ENCODE measurements at regions not wholly inside any gene's neighbourhood (a gene's known extent, or its start where the extent isn't known, plus 50 kb on each side); places are given as distances from the start of the nearest gene placed in this dataset.

- H3K27me3 ChIP-seq (ENCODE audit: insufficient read depth, low read depth, low read length): no peaks in the 10 kb centered on the region
- no peaks in the 10 kb centered on the region for H3F3A ChIP-seq (ENCODE audit: insufficient read depth, low read length, poor library complexity, severe bottlenecking)
- no peak overlapping the region for H3K9ac ChIP-seq (ENCODE audit: low read length)
- H3K9me2 ChIP-seq (ENCODE audit: insufficient read depth, low read length): no peaks in the 10 kb centered on the region
- no peak overlapping the region for H3K27ac ChIP-seq (ENCODE audit: low read length)
- no peak overlapping the region for H3K4me3 ChIP-seq (ENCODE audit: low read length)
- H4K20me1 ChIP-seq (ENCODE audit: insufficient read depth): no peaks in the 10 kb centered on the region
- no peaks in the 10 kb centered on the region for H3K9me3 ChIP-seq (ENCODE audit: low read length)
- no peaks in the 10 kb centered on the region for H3K79me2 ChIP-seq (replicated peaks; ENCODE audit: insufficient read depth, low read length)
- H3K4me2 ChIP-seq (ENCODE audit: low read length): no peak overlapping the region
- no peaks in the 10 kb centered on the region for H3K36me3 ChIP-seq (ENCODE audit: insufficient read depth, low read length)
- TF ChIP-seq EP300 (conservative IDR thresholded peaks at IDR 0.05; ENCODE audit: poor library complexity, severe bottlenecking) (no peak), RAD21 (conservative IDR thresholded peaks at IDR 0.05) (no peak), CTCF (IDR thresholded peaks at IDR 0.05; ENCODE audit: poor library complexity, severe bottlenecking) (no peak), TAF1 (IDR thresholded peaks at IDR 0.05; ENCODE audit: low read depth) (no peak), MXI1 (conservative IDR thresholded peaks at IDR 0.05; ENCODE audit: poor library complexity, severe bottlenecking) (no peak), EZH2 (IDR thresholded peaks at IDR 0.05; ENCODE audit: borderline replicate concordance, insufficient read depth, low read length, poor library complexity, severe bottlenecking) (no peak), SMC3 (conservative IDR thresholded peaks at IDR 0.05; ENCODE audit: poor library complexity) (no peak), POLR2AphosphoS5 (IDR thresholded peaks at IDR 0.05) (no peak)
- TF ChIP-seq, protein P1, sequence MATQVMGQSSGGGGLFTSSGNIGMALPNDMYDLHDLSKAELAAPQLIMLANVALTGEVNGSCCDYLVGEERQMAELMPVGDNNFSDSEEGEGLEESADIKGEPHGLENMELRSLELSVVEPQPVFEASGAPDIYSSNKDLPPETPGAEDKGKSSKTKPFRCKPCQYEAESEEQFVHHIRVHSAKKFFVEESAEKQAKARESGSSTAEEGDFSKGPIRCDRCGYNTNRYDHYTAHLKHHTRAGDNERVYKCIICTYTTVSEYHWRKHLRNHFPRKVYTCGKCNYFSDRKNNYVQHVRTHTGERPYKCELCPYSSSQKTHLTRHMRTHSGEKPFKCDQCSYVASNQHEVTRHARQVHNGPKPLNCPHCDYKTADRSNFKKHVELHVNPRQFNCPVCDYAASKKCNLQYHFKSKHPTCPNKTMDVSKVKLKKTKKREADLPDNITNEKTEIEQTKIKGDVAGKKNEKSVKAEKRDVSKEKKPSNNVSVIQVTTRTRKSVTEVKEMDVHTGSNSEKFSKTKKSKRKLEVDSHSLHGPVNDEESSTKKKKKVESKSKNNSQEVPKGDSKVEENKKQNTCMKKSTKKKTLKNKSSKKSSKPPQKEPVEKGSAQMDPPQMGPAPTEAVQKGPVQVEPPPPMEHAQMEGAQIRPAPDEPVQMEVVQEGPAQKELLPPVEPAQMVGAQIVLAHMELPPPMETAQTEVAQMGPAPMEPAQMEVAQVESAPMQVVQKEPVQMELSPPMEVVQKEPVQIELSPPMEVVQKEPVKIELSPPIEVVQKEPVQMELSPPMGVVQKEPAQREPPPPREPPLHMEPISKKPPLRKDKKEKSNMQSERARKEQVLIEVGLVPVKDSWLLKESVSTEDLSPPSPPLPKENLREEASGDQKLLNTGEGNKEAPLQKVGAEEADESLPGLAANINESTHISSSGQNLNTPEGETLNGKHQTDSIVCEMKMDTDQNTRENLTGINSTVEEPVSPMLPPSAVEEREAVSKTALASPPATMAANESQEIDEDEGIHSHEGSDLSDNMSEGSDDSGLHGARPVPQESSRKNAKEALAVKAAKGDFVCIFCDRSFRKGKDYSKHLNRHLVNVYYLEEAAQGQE (IDR thresholded peaks at IDR 0.05; ENCODE audit: borderline replicate concordance): no peak
- H2AFZ ChIP-seq (ENCODE audit: low read depth, low read length): no peak overlapping the region
Observed at GRCh38 chr11:92330114-92330513, 105.5 kb downstream of the FAT3 start.

DNA sequence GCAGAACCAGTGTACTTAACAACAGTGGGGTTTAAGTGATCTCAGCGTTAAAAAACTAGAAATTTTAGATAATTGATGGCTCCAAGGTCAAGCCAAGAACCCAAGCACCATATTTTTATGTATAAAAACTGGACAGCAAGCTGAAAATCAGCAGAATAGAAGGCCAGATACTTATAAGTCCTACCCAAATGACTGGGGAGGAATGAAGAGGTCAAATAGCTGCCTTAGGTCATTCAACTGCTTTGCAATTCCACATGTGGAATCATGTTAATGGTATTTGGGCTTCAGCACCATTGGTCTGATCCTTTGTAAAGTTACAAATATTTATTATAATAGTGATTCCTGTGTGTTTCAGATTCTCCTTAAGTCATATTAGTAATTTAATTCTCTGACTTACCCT, 108.4 kb downstream of the FAT3 start:
- Histone ChIP-seq H3K9me2 (ENCODE audit: insufficient read depth, low read length) (no peaks in the 10 kb centered on the region), H3K27ac (ENCODE audit: low read length) (no peak overlapping the region), H3K79me2 (replicated peaks; ENCODE audit: insufficient read depth, low read length) (no peaks in the 10 kb centered on the region), H3K27me3 (ENCODE audit: insufficient read depth, low read depth, low read length) (no peaks in the 10 kb centered on the region), H3K4me2 (ENCODE audit: low read length) (no peak overlapping the region), H3K4me3 (ENCODE audit: low read length) (no peak overlapping the region), H2AFZ (ENCODE audit: low read depth, low read length) (no peak overlapping the region), H3K36me3 (ENCODE audit: insufficient read depth, low read length) (no peaks in the 10 kb centered on the region), H3F3A (ENCODE audit: insufficient read depth, low read length, poor library complexity, severe bottlenecking) (no peaks in the 10 kb centered on the region), H3K9ac (ENCODE audit: low read length) (no peak overlapping the region), H4K20me1 (ENCODE audit: insufficient read depth) (no peaks in the 10 kb centered on the region), H3K9me3 (ENCODE audit: low read length) (no peaks in the 10 kb centered on the region)
- TF ChIP-seq CTCF (IDR thresholded peaks at IDR 0.05; ENCODE audit: poor library complexity, severe bottlenecking): no peak
- no peak for TF ChIP-seq SMC3 (conservative IDR thresholded peaks at IDR 0.05; ENCODE audit: poor library complexity)
- TF ChIP-seq EZH2 (IDR thresholded peaks at IDR 0.05; ENCODE audit: borderline replicate concordance, insufficient read depth, low read length, poor library complexity, severe bottlenecking): no peak
- TF ChIP-seq, protein P1 (IDR thresholded peaks at IDR 0.05; ENCODE audit: borderline replicate concordance): no peak
- no peak for TF ChIP-seq POLR2AphosphoS5 (IDR thresholded peaks at IDR 0.05)
- no peak for TF ChIP-seq EP300 (conservative IDR thresholded peaks at IDR 0.05; ENCODE audit: poor library complexity, severe bottlenecking)
- no peak for TF ChIP-seq RAD21 (conservative IDR thresholded peaks at IDR 0.05)
- TF ChIP-seq TAF1 (IDR thresholded peaks at IDR 0.05; ENCODE audit: low read depth): no peak
- no peak for TF ChIP-seq MXI1 (conservative IDR thresholded peaks at IDR 0.05; ENCODE audit: poor library complexity, severe bottlenecking)

Measured in neural cell (in vitro differentiated cells).